ENCODE measurements at regions not wholly inside any gene's neighbourhood (a gene's known extent, or its start where the extent isn't known, plus 50 kb on each side); places are given as distances from the start of the nearest gene placed in this dataset.

DNA sequence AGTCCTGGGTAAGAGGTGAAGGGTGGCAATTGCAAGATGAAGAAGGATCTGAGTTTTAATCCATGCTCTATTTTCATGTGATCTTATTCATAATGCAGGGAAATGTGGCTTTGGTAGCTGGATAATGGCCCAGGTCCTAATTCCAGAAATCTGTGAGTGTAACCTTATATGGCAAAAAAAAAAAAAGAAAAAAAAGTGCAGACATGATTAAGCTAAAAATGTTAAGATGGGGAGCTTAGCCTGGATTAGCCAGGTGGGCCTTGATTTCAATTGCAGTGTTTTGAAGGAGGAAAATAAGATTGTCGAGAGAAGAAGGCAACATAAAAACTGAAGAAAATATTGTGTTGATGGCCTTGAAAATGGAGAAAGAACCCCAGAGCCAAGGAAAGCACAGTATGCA is 867.7 kb upstream of the HS3ST1 start:
- no peak overlapping the region for H3K4me3 ChIP-seq (ENCODE audit: low read depth, low read length)
- DNase-seq (ENCODE audit: low read depth): no peak
- TF ChIP-seq CTCF (IDR thresholded peaks at IDR 0.05; ENCODE audit: low read depth, low read length, missing control alignments): no peak

- no peak for TF ChIP-seq CTCF (IDR thresholded peaks at IDR 0.05; ENCODE audit: low read depth, low read length, missing control alignments)
- no peak for DNase-seq (ENCODE audit: low read depth)
- no peak overlapping the region for H3K4me3 ChIP-seq (ENCODE audit: low read depth, low read length)
Measured at GRCh38 chr4:12293906-12294525, 865.3 kb upstream of the HS3ST1 start.

- TF ChIP-seq CTCF (IDR thresholded peaks at IDR 0.05; ENCODE audit: low read depth, low read length, missing control alignments): no peak
- no peak overlapping the region for H3K4me3 ChIP-seq (ENCODE audit: low read depth, low read length)
- no peak for DNase-seq (ENCODE audit: low read depth)
Measured at GRCh38 chr4:12286351-12286750, 857.7 kb upstream of the HS3ST1 start.

GRCh38 chr4:12270546-12270945 is 841.9 kb upstream of the HS3ST1 start:
- DNase-seq (ENCODE audit: low read depth): no peak
- TF ChIP-seq CTCF (IDR thresholded peaks at IDR 0.05; ENCODE audit: low read depth, low read length, missing control alignments): no peak
- no peak overlapping the region for H3K4me3 ChIP-seq (ENCODE audit: low read depth, low read length)

DNA sequence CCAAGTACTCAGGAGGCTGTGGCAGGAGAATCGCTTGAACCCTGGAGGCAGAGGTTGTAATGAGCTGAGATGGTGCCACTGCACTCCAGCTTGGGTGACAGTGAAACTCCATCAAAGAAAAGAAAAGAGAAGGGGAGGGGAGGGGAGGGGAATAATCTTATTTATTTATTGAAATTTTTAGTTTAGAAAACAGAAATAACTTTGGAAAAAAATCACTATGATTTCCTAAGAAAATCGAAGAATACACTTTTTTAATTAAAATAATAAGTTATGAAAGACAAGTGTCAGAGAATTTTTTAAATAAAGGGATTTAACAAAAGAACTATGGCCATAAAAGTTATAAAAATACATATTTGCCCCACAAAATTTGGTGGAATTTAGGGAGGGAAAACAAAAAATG is 836.9 kb upstream of the HS3ST1 start:
- no peak overlapping the region for H3K4me3 ChIP-seq (ENCODE audit: low read depth, low read length)
- no peak for DNase-seq (ENCODE audit: low read depth)
- TF ChIP-seq CTCF (IDR thresholded peaks at IDR 0.05; ENCODE audit: low read depth, low read length, missing control alignments): no peak

DNA sequence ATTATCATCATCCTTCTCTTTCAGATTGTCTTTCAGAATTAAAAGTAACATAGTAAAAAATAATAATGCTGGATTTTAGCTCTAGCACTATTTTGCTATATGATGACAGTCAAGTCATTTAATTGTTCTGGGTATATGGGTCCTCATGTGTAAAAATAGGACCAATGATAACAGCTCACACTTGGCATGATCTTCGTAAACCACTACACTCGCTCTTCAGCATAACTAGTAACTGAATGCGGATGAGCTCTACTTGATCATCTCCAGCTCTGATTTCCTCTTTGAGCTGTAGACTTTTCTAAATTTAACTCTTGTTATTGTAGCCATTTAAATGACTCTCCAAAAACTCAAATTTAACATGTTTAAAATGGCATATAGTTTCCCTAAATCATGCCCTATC is 831.8 kb upstream of the HS3ST1 start:
- H3K4me3 ChIP-seq (ENCODE audit: low read depth, low read length): no peak overlapping the region
- TF ChIP-seq CTCF (IDR thresholded peaks at IDR 0.05; ENCODE audit: low read depth, low read length, missing control alignments): no peak
- DNase-seq (ENCODE audit: low read depth): no peak

DNA sequence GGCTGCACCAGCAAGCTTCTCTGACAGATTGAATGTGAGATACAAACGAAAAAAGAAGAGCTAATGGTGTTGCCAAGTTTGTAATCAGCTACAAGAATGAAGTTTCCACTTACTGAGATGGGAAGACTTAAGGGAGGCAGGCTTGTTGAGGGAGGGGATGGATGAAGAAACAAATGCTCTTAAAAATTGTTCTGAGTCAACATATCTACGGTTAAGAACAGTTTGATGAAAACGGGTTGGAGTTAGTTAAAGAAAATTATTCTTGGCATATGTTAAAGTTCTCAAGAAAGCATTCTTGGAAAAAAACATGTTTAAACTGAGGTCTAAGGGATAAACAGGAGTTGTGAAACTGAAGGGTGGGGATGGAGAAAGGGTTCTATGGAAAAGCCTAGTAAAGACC is 816.3 kb upstream of the HS3ST1 start:
- H3K4me3 ChIP-seq (ENCODE audit: low read depth, low read length): no peak overlapping the region
- DNase-seq (ENCODE audit: low read depth): no peak
- no peak for TF ChIP-seq CTCF (IDR thresholded peaks at IDR 0.05; ENCODE audit: low read depth, low read length, missing control alignments)

Data from GM12864 (cell line).